ENCODE measurements at regions not wholly inside any gene's neighbourhood (a gene's known extent, or its start where the extent isn't known, plus 50 kb on each side); places are given as distances from the start of the nearest gene placed in this dataset.

- intact Hi-C loops (cut with micrococcal nuclease; ENCODE audit: unreplicated experiment) = no loop called here
- no peaks in the 10 kb centered on the region for H3K9me3 ChIP-seq (ENCODE audit: control insufficient read depth, insufficient read depth, low read depth, low read length)
- ATAC-seq (no peak), DNase-seq (ENCODE audit: low read depth, low spot score) (no peak)
- H3K36me3 ChIP-seq (ENCODE audit: control insufficient read depth, insufficient read depth, low read length) = no peaks in the 10 kb centered on the region
- H3K27ac ChIP-seq (ENCODE audit: low read length) = no peak overlapping the region
- CTCF ChIA-PET = no interaction called here
- BruUV-seq (replicated peaks) = no TSS peak
- no peak overlapping the region for H3K4me3 ChIP-seq (ENCODE audit: low read depth in 2 of 2, low read length in 2 of 2)
- in situ Hi-C loops (cut with HindIII; ENCODE audit: low pct_unique_long_range_greater_than_20kb, low sequenced_read_pairs) = no loop called here
- POLR2A ChIA-PET = no interaction called here
- no peaks in the 10 kb centered on the region for H3K4me1 ChIP-seq (ENCODE audit: control insufficient read depth, insufficient read depth, low read length)
- no peaks in the 10 kb centered on the region for H3K27me3 ChIP-seq (ENCODE audit: control insufficient read depth, insufficient read depth, low read length)
- TF ChIP-seq CTCF (IDR thresholded peaks at IDR 0.05) = no peak
- no peak for TF ChIP-seq POLR2AphosphoS5 (IDR thresholded peaks at IDR 0.05; ENCODE audit: low read depth, low read length)
- no peak for TF ChIP-seq SIN3A (IDR thresholded peaks at IDR 0.05; ENCODE audit: borderline replicate concordance, insufficient read depth, low read depth, low read length)
- TF ChIP-seq REST (IDR thresholded peaks at IDR 0.05; ENCODE audit: insufficient read depth in 1 of 2, low read depth in 2 of 2, low read length in 1 of 2) = no peak
- no peak for TF ChIP-seq TCF7L2 (IDR thresholded peaks at IDR 0.05; ENCODE audit: low read depth, low read length)
Measured at GRCh38 chr14:37997017-37997416, 210.7 kb upstream of the SSTR1 start.

GRCh38 chr14:38000340-38000739, 207.4 kb upstream of the SSTR1 start:
- CTCF ChIA-PET = no interaction called here

More at GRCh38 chr14:38000340-38000739, 207.4 kb upstream of the SSTR1 start:
- BruUV-seq (replicated peaks) = no TSS peak
- TF ChIP-seq SIN3A (IDR thresholded peaks at IDR 0.05; ENCODE audit: borderline replicate concordance, insufficient read depth, low read depth, low read length) = no peak
- TF ChIP-seq CTCF (IDR thresholded peaks at IDR 0.05) = no peak
- no peak for TF ChIP-seq POLR2AphosphoS5 (IDR thresholded peaks at IDR 0.05; ENCODE audit: low read depth, low read length)
- H3K27ac ChIP-seq (ENCODE audit: low read length) = no peak overlapping the region
- H3K36me3 ChIP-seq (ENCODE audit: control insufficient read depth, insufficient read depth, low read length) = no peaks in the 10 kb centered on the region
- in situ Hi-C loops (cut with HindIII; ENCODE audit: low pct_unique_long_range_greater_than_20kb, low sequenced_read_pairs) (no loop called here), intact Hi-C loops (cut with micrococcal nuclease; ENCODE audit: unreplicated experiment) (no loop called here)
- H3K9me3 ChIP-seq (ENCODE audit: control insufficient read depth, insufficient read depth, low read depth, low read length) = no peaks in the 10 kb centered on the region
- H3K4me3 ChIP-seq (ENCODE audit: low read depth in 2 of 2, low read length in 2 of 2) = no peak overlapping the region
- POLR2A ChIA-PET = no interaction called here
- no peak for DNase-seq (ENCODE audit: low read depth, low spot score)
- ATAC-seq = no peak
- H3K27me3 ChIP-seq (ENCODE audit: control insufficient read depth, insufficient read depth, low read length) = no peaks in the 10 kb centered on the region
- no peaks in the 10 kb centered on the region for H3K4me1 ChIP-seq (ENCODE audit: control insufficient read depth, insufficient read depth, low read length)
